GM18861 (cell line): ENCODE measurements at regions not wholly inside any gene's neighbourhood (a gene's known extent, or its start where the extent isn't known, plus 50 kb on each side); places are given as distances from the start of the nearest gene placed in this dataset.
"Not testable (repeated sequence)": the region's sequence is repeated elsewhere in the genome, so short reads cannot be mapped to it uniquely, and the experiment has no call there.

Source experiments
- ATAC-seq: cut with Tn5 transposase; IDR thresholded peaks from one replicate; pipeline ENCODE4 v1.9.1; 2021; ENCODE audit not compliant: unreplicated experiment

GRCh38 chr9:2493109-2493508 lies 128.5 kb upstream of the VLDLR start:
- ATAC-seq, result no peak

GRCh38 chr9:2493529-2493928 lies 128.1 kb upstream of the VLDLR start:
- ATAC-seq, result no peak

- ATAC-seq, result no peak
Observed at GRCh38 chr9:2494562-2494961, 127.0 kb upstream of the VLDLR start.

- no peak for ATAC-seq
Observed at GRCh38 chr9:2495221-2496005, 126.2 kb upstream of the VLDLR start.

- ATAC-seq, result no peak
Observed at GRCh38 chr9:2496169-2496568, 125.4 kb upstream of the VLDLR start.

- ATAC-seq, result no peak
Observed at GRCh38 chr9:2496934-2497333, 124.7 kb upstream of the VLDLR start.

- no peak for ATAC-seq
Observed at GRCh38 chr9:2497666-2498400, 123.8 kb upstream of the VLDLR start.

GRCh38 chr9:2502210-2502609 lies 119.4 kb upstream of the VLDLR start:
- ATAC-seq, result no peak

- ATAC-seq, result no peak
Observed at GRCh38 chr9:2502760-2503159, 118.8 kb upstream of the VLDLR start.

GRCh38 chr9:2506321-2506720 lies 115.3 kb upstream of the VLDLR start:
- no peak for ATAC-seq

- ATAC-seq, result no peak
Observed at GRCh38 chr9:2523591-2523990, 98.0 kb upstream of the VLDLR start.

GRCh38 chr9:2524601-2525000 lies 97.0 kb upstream of the VLDLR start:
- no peak for ATAC-seq

- no peak for ATAC-seq
Observed at GRCh38 chr9:2525147-2525546, 96.4 kb upstream of the VLDLR start.

GRCh38 chr9:2526071-2526828 lies 95.3 kb upstream of the VLDLR start:
- no peak for ATAC-seq

- ATAC-seq, result no peak
Observed at GRCh38 chr9:2531481-2531880, 90.1 kb upstream of the VLDLR start.

- ATAC-seq, result no peak
Observed at GRCh38 chr9:2536511-2536910, 85.1 kb upstream of the VLDLR start.

- no peak for ATAC-seq
Observed at GRCh38 chr9:2545881-2546490, 75.6 kb upstream of the VLDLR start.

GRCh38 chr9:2555899-2556600 lies 65.5 kb upstream of the VLDLR start:
- ATAC-seq, result not testable (repeated sequence)

GRCh38 chr9:2557693-2558092 lies 63.9 kb upstream of the VLDLR start:
- no peak for ATAC-seq
